ENCODE measurements at regions not wholly inside any gene's neighbourhood (a gene's known extent, or its start where the extent isn't known, plus 50 kb on each side); places are given as distances from the start of the nearest gene placed in this dataset.
A peak's percentile ranks its signal among the peaks of the same experiment; 100 is the strongest.

- H3K4me3 ChIP-seq (ENCODE audit: low read length in 2 of 2), result no peak overlapping the region
- ATAC-seq (ENCODE audit: low FRiP score) (peak; percentile 49), DNase-seq (no peak)
- 82 to 88% methylated on average over 4 of the region's 4 CpGs for whole genome bisulfite sequencing, 2 donors
- H3K27me3 ChIP-seq (ENCODE audit: control insufficient read depth in 1 of 2, insufficient read depth in 2 of 2, low read length in 1 of 2), result no peaks in the 10 kb centered on the region
- no peaks in the 10 kb centered on the region for H3K9me3 ChIP-seq (ENCODE audit: control insufficient read depth, low read length)
- H3K27ac ChIP-seq (ENCODE audit: low read depth in 1 of 2, low read length in 2 of 2), result no peak overlapping the region
- no peaks in the 10 kb centered on the region for H3K36me3 ChIP-seq (ENCODE audit: control insufficient read depth in 1 of 2, insufficient read depth in 2 of 2, low read length in 1 of 2)
- H3K4me1 ChIP-seq (ENCODE audit: control insufficient read depth in 1 of 2, insufficient read depth in 2 of 2, low read length in 2 of 2), result no peaks in the 10 kb centered on the region
- intact Hi-C loops (cut with DNase I), result no loop called here
Observed at GRCh38 chr9:2337627-2338026, 284.0 kb upstream of the VLDLR start.

GRCh38 chr9:2338777-2339365, 282.7 kb upstream of the VLDLR start:
- Histone ChIP-seq H3K4me1 (ENCODE audit: control insufficient read depth in 1 of 2, insufficient read depth in 2 of 2, low read length in 2 of 2) (no peaks in the 10 kb centered on the region), H3K4me3 (ENCODE audit: low read length in 2 of 2) (no peak overlapping the region), H3K9me3 (ENCODE audit: control insufficient read depth, low read length) (no peaks in the 10 kb centered on the region), H3K36me3 (ENCODE audit: control insufficient read depth in 1 of 2, insufficient read depth in 2 of 2, low read length in 1 of 2) (no peaks in the 10 kb centered on the region), H3K27me3 (ENCODE audit: control insufficient read depth in 1 of 2, insufficient read depth in 2 of 2, low read length in 1 of 2) (no peaks in the 10 kb centered on the region), H3K27ac (ENCODE audit: low read depth in 1 of 2, low read length in 2 of 2) (no peak overlapping the region)
- 89 to 93% methylated on average over 4 of the region's 4 CpGs for WGBS, 2 donors
- intact Hi-C loops (cut with DNase I), result no loop called here
- DNase-seq (no peak), ATAC-seq (ENCODE audit: low FRiP score) (no peak)

- H3K27ac ChIP-seq (ENCODE audit: low read depth in 1 of 2, low read length in 2 of 2), result no peak overlapping the region
- intact Hi-C loops (cut with DNase I), result no loop called here
- H3K4me3 ChIP-seq (ENCODE audit: low read length in 2 of 2), result no peak overlapping the region
- WGBS, 2 donors, result 93 to 95% methylated on average over 6 of the region's 6 CpGs
- no peaks in the 10 kb centered on the region for H3K36me3 ChIP-seq (ENCODE audit: control insufficient read depth in 1 of 2, insufficient read depth in 2 of 2, low read length in 1 of 2)
- no peaks in the 10 kb centered on the region for H3K27me3 ChIP-seq (ENCODE audit: control insufficient read depth in 1 of 2, insufficient read depth in 2 of 2, low read length in 1 of 2)
- H3K9me3 ChIP-seq (ENCODE audit: control insufficient read depth, low read length), result no peaks in the 10 kb centered on the region
- DNase-seq, result no peak
- no peaks in the 10 kb centered on the region for H3K4me1 ChIP-seq (ENCODE audit: control insufficient read depth in 1 of 2, insufficient read depth in 2 of 2, low read length in 2 of 2)
- ATAC-seq (ENCODE audit: low FRiP score), result no peak
Observed at GRCh38 chr9:2339416-2339815, 282.2 kb upstream of the VLDLR start.

- WGBS, 2 donors, result 78% methylated on average over 2 of the region's 2 CpGs
- H3K27me3 ChIP-seq (ENCODE audit: control insufficient read depth in 1 of 2, insufficient read depth in 2 of 2, low read length in 1 of 2), result no peaks in the 10 kb centered on the region
- no peaks in the 10 kb centered on the region for H3K4me1 ChIP-seq (ENCODE audit: control insufficient read depth in 1 of 2, insufficient read depth in 2 of 2, low read length in 2 of 2)
- no peaks in the 10 kb centered on the region for H3K9me3 ChIP-seq (ENCODE audit: control insufficient read depth, low read length)
- ATAC-seq (ENCODE audit: low FRiP score) (no peak), DNase-seq (no peak)
- H3K36me3 ChIP-seq (ENCODE audit: control insufficient read depth in 1 of 2, insufficient read depth in 2 of 2, low read length in 1 of 2), result no peaks in the 10 kb centered on the region
- H3K27ac ChIP-seq (ENCODE audit: low read depth in 1 of 2, low read length in 2 of 2), result no peak overlapping the region
- intact Hi-C loops (cut with DNase I), result no loop called here
- H3K4me3 ChIP-seq (ENCODE audit: low read length in 2 of 2), result no peak overlapping the region
Observed at GRCh38 chr9:2340046-2340760, 281.4 kb upstream of the VLDLR start.

DNA sequence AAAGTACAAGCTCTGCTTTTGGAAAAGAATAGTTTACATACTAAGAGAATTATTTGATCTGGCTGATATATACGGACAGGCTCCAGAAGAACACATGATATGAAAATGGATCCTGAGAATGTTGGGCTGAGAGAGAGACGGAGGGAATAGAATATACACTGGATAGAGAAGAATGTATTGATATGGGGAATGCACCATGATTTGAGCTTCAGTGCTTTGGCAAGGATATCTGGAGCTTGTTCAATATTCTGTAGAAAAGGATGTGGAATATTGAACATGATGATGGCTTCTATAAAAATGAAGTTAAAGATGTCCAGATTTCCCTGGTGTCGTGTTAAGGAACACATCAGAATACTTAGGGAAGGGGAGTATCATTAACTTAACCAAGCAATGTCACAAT, 280.5 kb upstream of the VLDLR start:
- Histone ChIP-seq H3K27me3 (ENCODE audit: control insufficient read depth in 1 of 2, insufficient read depth in 2 of 2, low read length in 1 of 2) (no peaks in the 10 kb centered on the region), H3K36me3 (ENCODE audit: control insufficient read depth in 1 of 2, insufficient read depth in 2 of 2, low read length in 1 of 2) (no peaks in the 10 kb centered on the region), H3K9me3 (ENCODE audit: control insufficient read depth, low read length) (no peaks in the 10 kb centered on the region), H3K4me3 (ENCODE audit: low read length in 2 of 2) (no peak overlapping the region), H3K4me1 (ENCODE audit: control insufficient read depth in 1 of 2, insufficient read depth in 2 of 2, low read length in 2 of 2) (no peaks in the 10 kb centered on the region), H3K27ac (ENCODE audit: low read depth in 1 of 2, low read length in 2 of 2) (no peak overlapping the region)
- intact Hi-C loops (cut with DNase I), result no loop called here
- no peak for DNase-seq
- no peak for ATAC-seq (ENCODE audit: low FRiP score)
- 54 to 90% methylated on average over 3 of the region's 3 CpGs for WGBS, 2 donors

- no peaks in the 10 kb centered on the region for H3K36me3 ChIP-seq (ENCODE audit: control insufficient read depth in 1 of 2, insufficient read depth in 2 of 2, low read length in 1 of 2)
- peaks cover 5% of the 10 kb centered on the region for H3K9me3 ChIP-seq (ENCODE audit: control insufficient read depth, low read length)
- intact Hi-C loops (cut with DNase I), result no loop called here
- ATAC-seq (ENCODE audit: low FRiP score) (no peak), DNase-seq (no peak)
- H3K27me3 ChIP-seq (ENCODE audit: control insufficient read depth in 1 of 2, insufficient read depth in 2 of 2, low read length in 1 of 2), result no peaks in the 10 kb centered on the region
- H3K27ac ChIP-seq (ENCODE audit: low read depth in 1 of 2, low read length in 2 of 2), result no peak overlapping the region
- H3K4me3 ChIP-seq (ENCODE audit: low read length in 2 of 2), result no peak overlapping the region
- no peaks in the 10 kb centered on the region for H3K4me1 ChIP-seq (ENCODE audit: control insufficient read depth in 1 of 2, insufficient read depth in 2 of 2, low read length in 2 of 2)
- 93 to 96% methylated on average over 1 of the region's 1 CpG for WGBS, 2 donors
Observed at GRCh38 chr9:2341956-2342355, 279.6 kb upstream of the VLDLR start.

GRCh38 chr9:2343756-2344155, 277.8 kb upstream of the VLDLR start:
- no peaks in the 10 kb centered on the region for H3K4me1 ChIP-seq (ENCODE audit: control insufficient read depth in 1 of 2, insufficient read depth in 2 of 2, low read length in 2 of 2)
- intact Hi-C loops (cut with DNase I), result no loop called here
- H3K36me3 ChIP-seq (ENCODE audit: control insufficient read depth in 1 of 2, insufficient read depth in 2 of 2, low read length in 1 of 2), result no peaks in the 10 kb centered on the region
- ATAC-seq (ENCODE audit: low FRiP score) (no peak), DNase-seq (no peak)
- H3K27me3 ChIP-seq (ENCODE audit: control insufficient read depth in 1 of 2, insufficient read depth in 2 of 2, low read length in 1 of 2), result peaks cover 0 to 2% of the 10 kb centered on the region in 2 donors
- no peak overlapping the region for H3K4me3 ChIP-seq (ENCODE audit: low read length in 2 of 2)
- WGBS, 2 donors, result 92 to 99% methylated on average over 3 of the region's 3 CpGs
- H3K9me3 ChIP-seq (ENCODE audit: control insufficient read depth, low read length), result peaks cover 6% of the 10 kb centered on the region
- no peak overlapping the region for H3K27ac ChIP-seq (ENCODE audit: low read depth in 1 of 2, low read length in 2 of 2)

DNA sequence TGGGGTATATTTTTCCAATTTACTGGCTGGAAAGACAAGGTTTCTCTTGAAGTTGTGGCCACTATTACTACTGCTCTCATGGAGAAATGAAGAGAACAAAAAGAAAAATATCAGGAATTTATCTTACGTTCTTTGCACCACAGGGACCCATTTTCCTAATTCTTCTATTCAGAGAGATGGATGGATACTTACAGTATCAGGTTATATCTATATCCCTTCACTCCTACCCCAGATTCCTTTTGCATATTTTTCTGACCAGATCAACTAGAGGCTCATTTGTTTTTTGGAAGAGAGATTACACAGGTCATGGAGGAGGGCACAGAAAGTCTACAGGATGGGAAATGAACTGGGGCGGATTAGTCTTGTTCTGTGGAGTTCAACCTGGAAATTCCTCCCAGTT, 277.2 kb upstream of the VLDLR start:
- no peaks in the 10 kb centered on the region for H3K36me3 ChIP-seq (ENCODE audit: control insufficient read depth in 1 of 2, insufficient read depth in 2 of 2, low read length in 1 of 2)
- intact Hi-C loops (cut with DNase I), result no loop called here
- H3K9me3 ChIP-seq (ENCODE audit: control insufficient read depth, low read length), result peaks cover 7% of the 10 kb centered on the region
- WGBS, 2 donors, result 90 to 92% methylated on average over 2 of the region's 2 CpGs
- H3K27ac ChIP-seq (ENCODE audit: low read depth in 1 of 2, low read length in 2 of 2), result no peak overlapping the region
- DNase-seq (no peak), ATAC-seq (ENCODE audit: low FRiP score) (no peak)
- H3K4me1 ChIP-seq (ENCODE audit: control insufficient read depth in 1 of 2, insufficient read depth in 2 of 2, low read length in 2 of 2), result no peaks in the 10 kb centered on the region
- no peak overlapping the region for H3K4me3 ChIP-seq (ENCODE audit: low read length in 2 of 2)
- H3K27me3 ChIP-seq (ENCODE audit: control insufficient read depth in 1 of 2, insufficient read depth in 2 of 2, low read length in 1 of 2), result peaks cover 0 to 2% of the 10 kb centered on the region in 2 donors

GRCh38 chr9:2345013-2345412, 276.6 kb upstream of the VLDLR start:
- no peak overlapping the region for H3K4me3 ChIP-seq (ENCODE audit: low read length in 2 of 2)
- ATAC-seq (ENCODE audit: low FRiP score) (no peak), DNase-seq (no peak)
- H3K36me3 ChIP-seq (ENCODE audit: control insufficient read depth in 1 of 2, insufficient read depth in 2 of 2, low read length in 1 of 2), result no peaks in the 10 kb centered on the region
- peaks cover 7% of the 10 kb centered on the region for H3K9me3 ChIP-seq (ENCODE audit: control insufficient read depth, low read length)
- WGBS, 2 donors, result 78 to 83% methylated on average over 4 of the region's 4 CpGs
- no peak overlapping the region for H3K27ac ChIP-seq (ENCODE audit: low read depth in 1 of 2, low read length in 2 of 2)
- H3K4me1 ChIP-seq (ENCODE audit: control insufficient read depth in 1 of 2, insufficient read depth in 2 of 2, low read length in 2 of 2), result no peaks in the 10 kb centered on the region
- peaks cover 0 to 2% of the 10 kb centered on the region in 2 donors for H3K27me3 ChIP-seq (ENCODE audit: control insufficient read depth in 1 of 2, insufficient read depth in 2 of 2, low read length in 1 of 2)
- intact Hi-C loops (cut with DNase I), result no loop called here
